SKM-1 (cell line): ENCODE measurements at regions not wholly inside any gene's neighbourhood (a gene's known extent, or its start where the extent isn't known, plus 50 kb on each side); places are given as distances from the start of the nearest gene placed in this dataset.

Source experiments
- DNase-seq: peaks from one replicate; lab custom pipeline; 2025; ENCODE audit not compliant: unreplicated experiment; lab: John Stamatoyannopoulos, UW

DNA sequence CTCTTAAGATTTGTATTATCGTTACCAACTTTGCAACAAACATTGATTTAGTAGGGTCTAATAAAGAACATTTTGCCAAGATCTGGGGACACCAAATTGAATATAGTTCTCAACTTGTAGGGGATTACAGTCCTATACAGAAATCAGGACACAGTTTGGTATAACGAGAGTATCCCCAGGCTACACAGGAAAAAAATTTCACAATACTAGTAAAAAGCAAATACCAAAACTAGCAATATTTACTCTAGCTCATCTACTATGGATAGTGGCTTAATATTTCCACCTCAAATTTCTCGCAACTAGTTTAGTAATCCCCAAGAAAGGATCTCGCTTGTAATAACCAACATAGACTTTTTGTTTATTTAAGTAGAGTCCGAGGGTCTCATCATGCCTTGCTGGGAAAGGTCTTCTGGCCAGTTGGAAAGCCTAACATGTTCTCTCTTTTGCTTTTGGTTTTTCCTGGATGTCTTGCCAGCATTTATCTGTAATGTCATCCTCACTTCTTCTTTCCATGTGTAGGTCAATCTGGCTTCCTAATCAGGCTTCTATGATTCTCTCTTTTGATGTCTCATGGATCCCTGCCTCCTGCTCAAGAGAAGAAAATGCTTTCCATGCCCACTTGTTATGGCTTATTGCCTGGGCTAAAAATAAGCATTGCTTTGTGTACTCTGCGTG, 104.7 kb upstream of the KCNK2 start:
- DNase-seq = no peak

DNA sequence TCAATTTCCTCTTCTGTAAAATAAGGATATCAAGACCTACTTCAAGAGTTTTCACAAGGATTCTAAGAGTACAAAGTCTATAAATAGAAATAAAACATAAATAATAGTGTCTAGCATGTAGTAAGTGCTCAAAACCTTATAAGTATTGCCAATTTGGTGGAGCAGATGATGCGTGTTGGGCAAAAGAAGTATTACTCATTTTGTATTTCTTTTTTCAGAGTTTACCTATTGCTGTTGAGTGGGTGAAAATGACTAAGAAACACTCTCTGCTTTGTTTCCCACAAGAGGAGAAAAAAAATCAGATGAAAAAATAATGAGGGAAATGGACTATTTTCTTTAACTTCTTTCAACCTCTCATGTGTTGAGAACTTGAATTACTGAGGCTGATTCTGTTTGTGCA, 103.3 kb upstream of the KCNK2 start:
- no peak for DNase-seq

DNA sequence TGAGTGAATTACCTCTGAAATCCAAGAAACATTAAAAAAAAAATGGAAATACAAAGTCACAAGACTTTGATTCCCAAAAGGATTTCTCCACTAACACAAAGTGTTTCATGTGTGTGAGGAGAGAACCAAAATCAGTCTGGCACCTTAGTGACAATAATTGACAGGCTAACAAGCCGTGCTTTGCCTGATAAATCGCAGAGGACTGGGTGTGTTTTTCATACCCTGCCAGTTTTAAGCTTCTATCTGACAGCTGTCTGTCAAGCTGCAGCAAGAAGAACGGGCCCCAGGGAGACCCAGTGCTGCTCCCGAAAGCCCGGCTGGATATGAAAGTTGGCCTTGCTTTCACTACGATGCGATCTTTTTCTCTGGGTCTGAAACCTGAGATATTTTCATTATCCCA, 101.6 kb upstream of the KCNK2 start:
- no peak for DNase-seq

DNA sequence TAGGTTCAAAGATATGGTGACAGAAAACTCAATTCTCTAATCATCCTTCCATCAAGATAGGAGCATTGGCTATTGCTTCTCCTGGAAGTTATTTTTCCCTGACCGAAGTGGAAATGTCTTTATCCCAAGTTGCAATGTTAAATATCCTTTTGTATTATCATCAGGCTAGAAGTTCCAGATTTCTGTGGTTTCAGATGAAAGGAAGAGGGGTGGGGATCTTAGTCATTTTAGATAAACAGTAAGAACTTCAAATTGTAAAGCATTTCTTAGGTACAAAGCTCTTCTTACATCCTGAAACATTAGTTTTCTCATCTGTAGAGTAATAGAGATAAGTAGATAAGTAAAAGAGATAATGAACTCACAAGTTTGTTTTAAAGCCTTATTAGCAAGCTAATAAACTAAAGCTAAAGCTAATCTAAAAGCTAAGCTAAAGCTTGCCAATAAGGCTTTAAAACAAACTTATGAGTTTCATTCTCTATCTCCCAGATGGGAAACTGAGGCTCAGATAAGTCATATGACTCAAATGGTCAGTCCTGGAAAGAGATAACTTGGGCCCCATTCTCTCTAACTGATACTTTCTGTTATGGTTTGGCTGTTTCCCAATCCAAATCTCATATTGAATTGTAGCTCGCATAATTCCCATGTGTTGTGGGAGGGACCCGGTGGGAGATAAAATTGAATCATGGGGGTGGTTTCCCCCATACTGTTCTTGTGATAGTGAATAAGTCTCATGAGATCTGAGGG, 99.2 kb upstream of the KCNK2 start:
- DNase-seq = no peak

DNA sequence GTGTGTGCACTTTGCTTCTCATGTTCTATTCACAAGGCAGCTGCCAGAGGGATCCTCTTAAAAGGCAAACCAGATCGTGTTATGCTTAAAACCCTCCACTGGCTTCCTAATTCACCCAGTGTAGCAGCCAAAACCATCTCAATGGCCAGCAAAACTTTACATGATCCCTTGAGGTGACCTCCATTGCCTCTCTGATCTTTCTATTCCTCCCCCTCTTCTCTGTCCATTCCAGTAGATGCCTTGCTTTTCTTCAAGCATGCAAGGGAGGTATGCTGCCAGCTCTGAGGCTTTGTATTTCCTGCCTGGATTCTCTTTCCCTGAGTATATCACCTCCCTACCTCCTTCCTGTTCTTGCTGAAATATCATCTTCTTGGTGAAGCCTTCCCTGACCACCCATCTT, 93.2 kb upstream of the KCNK2 start:
- DNase-seq = no peak

DNA sequence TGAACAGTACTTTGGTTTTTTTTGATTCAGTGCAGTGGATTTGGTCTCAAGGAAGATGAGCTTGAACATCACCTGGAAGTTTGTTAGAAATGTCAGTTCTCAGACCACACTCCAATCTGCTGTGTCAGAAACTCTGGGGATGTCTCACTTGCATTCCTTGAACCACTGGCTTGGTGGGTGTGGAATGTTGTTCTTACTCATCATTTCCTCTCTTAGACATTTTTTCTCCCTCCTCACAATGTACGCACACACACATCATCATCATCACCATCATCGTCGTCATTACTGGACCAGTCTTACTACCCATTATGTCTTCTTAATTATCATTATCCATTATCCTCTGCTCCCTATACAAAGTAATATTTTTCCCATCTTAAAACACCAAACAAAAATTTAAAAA, 91.9 kb upstream of the KCNK2 start:
- no peak for DNase-seq

DNA sequence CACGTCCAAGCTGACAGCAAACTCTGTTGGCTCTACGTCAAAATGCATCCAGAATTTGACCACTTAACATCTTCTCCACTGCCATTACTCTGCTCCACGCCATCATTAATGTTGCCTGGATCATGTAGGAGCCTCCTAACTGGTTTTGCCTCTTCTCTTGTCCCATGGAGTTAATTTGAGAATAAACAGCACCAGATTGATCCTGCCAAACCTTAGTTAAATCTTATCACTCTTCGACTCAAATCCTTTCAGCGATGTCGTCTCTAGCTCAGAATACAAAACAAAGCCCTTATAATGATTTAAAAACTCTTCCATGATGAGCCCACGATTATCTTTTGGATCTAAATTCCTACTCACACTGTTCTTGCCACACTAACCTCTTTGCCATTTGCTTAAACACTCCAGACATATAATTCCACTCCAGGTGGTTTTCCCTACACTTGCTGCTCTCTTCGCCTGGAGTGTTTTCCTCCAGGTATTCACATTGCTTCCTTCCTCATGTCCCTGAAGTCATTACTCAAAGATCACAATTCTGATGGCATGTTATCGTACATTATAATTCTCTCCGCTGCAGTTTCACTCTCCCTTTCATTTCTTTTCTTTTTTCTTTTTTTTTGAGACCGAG, 90.7 kb upstream of the KCNK2 start:
- DNase-seq = no peak

DNA sequence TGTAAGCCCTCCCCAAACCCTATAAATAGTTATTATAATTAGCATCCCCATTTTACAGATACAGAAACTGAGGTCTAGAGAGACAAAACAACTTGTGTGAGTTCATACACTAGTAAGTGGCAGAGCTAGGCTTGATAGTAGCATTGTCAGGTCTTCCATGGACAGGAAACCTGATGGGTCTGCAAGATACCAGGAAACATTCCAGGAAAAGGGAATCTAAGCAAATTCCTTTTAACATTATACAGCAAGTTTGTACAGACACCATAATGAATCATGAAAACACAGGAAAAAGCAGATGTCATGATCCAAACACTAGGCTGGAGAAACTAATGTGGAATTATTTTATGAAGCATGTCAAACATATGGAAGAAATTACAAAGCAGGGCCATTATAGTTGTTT, 89.1 kb upstream of the KCNK2 start:
- DNase-seq = no peak

DNA sequence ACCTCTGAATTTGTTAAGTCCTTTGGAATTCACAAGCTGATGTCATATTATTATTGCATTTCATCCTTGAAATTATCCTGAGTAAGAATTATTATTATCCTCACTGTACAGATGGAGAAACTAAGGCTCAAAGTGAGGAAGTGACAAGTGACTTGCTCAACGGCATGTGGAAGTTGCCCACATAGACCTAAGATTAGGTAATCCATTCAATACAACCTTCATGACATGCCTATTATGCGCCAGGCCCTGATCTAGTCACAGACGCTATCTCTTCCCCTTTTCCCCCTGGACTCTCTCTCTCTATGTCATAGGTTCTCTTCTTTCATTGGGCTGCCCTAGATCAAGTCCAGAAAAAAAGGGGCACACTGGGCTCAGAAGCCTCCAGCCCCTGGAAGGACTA, 84.9 kb upstream of the KCNK2 start:
- peak; percentile 64 for DNase-seq

DNA sequence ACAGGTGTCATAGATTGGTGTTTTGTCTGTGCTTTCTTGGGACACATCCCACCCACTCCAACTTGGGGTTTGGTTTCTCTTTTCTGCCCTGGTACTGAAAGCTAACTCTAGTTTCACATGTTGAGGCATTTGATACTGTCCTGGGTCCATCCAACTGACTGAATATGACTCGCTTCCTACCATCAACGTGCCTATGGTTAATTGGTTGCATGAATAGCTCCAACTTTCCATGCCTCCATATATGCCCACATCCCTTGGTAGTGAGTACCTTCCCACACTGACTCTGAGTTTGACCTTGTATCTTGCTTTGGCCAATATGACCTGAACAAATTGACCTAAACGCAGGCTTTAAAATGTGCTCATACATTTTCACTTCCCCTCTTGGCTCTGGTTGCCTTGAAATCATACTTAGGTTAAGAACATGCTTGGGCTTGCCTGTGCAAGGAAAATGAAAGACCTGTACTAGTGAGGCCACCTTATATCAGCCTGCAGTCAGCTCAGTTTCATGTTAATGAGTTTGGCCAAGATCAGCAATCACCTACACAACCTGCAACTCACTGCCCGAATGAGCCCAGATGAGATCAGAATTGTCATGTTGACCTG, 81.0 kb upstream of the KCNK2 start:
- DNase-seq = no peak

DNA sequence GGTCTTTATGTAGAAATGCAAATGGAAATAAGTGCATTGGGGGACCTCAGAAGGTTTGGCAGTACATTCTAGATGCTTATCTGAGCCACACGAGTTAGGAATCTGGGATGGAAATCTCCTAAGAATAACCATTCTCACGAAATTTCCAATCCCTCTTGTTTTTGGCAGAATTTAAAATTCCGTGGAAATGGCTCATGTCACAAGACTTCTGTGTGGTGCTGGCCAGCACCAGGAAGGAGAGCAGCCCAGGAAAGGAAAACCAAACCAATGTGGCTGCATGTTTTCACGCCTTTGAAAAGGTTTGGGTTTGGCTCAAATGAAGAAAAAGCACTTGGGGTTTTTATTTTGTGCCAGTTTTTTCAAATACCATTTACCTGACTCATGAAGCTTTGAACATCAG, 80.1 kb upstream of the KCNK2 start:
- DNase-seq = no peak

DNA sequence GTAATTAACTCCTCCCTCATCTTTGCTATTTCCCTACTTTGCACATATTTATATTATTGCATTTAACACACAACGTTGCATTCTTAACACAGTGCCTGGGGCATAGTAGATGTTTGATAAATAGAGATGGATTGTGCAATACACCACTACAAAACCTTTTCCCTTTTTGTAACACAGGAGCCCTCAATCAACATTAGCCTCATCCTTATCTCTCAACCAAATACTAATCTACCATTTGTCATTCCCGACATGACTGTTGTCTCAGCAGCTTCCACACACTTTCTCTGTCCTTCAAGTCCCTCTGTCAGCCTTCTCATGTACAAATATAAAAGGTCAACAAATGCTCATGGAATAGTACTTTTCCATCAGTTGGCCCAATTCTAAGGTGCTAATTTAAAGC, 78.9 kb upstream of the KCNK2 start:
- DNase-seq = no peak

DNA sequence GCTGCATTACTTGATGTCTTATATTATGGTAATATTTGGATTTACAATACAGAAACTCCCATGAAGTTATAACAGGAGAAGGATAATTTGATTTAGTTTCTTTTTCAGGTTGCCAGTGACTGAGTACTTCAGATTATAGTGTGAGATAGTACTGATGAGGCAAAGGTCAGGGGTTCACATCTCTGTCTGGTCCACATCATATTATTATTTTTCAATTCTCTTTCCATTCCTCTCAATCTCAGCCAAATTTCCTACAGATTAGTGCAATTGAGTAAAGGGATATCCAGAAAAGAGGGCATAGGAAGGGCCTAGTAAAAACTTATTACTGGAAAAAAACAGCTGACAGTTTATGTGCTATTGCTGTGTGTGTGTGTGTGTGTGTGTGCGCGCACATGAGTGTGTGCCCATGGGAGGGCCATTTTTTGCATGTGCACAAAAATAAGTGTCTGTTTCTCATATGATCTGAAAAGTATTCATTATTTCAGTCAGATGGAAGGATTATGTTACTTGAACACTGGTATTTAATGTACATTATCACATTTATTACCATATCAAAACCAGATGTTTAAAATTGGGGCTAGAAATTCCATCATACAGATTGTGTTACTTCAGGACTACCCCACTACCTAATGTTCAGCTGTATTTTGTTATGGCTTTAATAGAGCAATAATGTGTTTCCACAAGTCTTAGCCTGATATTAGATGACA, 78.3 kb upstream of the KCNK2 start:
- DNase-seq = no peak

DNA sequence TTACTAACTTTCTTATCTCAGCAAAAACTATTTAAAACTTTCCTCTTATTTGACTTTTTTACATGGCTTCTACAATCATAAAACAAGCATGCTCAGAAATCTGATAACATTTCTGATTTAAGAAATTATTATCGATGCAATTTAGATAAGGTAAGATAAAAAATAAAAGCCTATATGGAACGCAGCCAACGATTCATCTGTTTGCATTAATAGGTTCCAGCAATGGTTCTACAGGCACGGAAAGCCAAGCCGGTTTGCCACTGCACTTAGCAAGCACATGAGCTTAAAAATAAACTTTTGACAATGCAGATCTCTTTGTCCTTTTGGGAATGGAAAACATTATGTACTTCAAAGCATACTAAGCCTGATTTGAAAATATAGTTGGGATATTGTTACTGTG, 77.5 kb upstream of the KCNK2 start:
- DNase-seq = no peak

DNA sequence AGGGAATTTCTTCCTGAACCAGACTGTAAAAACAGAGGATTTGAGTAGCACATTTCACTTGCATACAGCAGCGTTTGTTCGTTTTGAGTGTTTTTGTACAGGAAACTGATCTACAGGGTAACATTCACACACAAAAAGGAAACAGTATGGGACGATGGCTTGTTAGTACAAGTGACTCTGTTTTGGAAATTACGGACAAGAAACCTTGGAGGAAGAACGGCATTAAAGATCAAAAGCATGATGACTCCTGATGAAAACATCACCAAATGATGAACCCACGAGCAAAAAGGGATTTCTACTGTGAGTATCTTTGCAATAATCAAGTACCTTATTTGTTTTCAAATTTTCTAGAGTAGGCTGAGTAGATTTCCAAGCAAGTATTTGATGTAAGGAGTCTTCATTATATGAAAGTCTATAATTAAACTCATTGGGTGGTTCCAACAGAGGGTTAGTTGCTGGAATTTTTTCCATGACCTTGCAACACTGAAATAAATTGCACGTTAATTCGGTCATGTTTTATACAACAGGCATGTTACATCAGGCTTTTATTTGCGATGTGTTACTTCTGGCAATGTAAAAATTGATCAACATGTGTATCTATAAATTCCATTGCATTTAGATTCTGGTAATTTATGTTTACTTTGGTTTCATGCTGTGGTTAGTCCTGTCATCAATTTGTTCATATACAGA, 76.7 kb upstream of the KCNK2 start:
- DNase-seq = no peak

DNA sequence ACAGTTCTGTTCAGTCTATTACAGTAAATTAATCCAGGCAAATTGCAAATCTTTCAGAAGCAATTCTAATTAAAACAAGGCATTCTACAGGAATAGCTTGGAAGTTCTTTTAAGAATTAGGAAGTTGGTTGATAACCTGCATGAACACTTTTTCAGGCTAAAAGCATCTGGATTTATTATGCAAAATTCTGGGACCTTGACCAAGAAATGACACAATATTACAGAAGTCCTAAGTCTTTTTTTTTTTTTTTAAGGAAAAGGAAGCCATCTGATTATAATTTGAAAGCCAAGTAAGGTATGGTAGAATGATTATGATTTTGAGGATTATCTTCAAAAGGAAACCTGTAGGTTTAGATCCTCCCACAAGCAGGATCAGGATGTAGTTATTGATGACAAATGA, 74.7 kb upstream of the KCNK2 start:
- DNase-seq = no peak

DNA sequence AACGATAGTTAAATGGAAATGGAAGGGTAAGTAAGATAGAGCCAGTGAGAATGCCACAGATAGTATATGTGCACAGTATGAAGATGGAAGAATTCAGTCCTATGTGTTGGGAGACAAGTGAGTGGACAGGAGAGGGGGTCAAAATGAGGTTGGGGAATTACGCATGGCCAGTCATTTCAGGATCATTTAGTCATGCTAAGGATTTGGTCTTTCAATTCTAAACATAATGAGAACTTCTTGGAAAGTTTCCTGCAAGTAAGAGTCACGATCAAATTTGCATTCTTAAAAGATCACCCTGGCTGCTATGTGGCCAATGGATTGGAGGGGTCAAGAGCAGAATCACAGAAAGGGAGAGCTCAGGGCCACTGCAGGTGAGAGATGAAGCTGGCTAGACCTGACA, 64.0 kb upstream of the KCNK2 start:
- no peak for DNase-seq

DNA sequence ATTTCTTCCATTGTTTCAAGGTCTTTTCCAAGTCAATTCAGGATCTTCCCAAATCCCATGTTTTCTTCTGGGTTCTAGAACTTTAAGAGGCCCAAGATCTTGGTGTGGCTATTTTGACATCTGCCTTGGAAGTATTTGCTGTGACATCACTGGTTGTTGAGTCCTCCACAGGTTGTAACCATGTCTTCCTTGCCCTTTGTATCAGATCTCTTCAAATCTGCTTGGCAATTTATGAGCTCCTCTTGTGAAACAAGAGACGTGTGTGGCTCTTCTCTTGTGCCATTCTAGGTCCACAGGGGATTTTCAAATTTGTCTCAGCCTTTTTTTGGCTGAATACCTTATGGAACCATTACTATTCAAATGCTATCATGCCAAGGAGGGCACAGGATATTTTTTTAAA, 60.3 kb upstream of the KCNK2 start:
- no peak for DNase-seq

DNA sequence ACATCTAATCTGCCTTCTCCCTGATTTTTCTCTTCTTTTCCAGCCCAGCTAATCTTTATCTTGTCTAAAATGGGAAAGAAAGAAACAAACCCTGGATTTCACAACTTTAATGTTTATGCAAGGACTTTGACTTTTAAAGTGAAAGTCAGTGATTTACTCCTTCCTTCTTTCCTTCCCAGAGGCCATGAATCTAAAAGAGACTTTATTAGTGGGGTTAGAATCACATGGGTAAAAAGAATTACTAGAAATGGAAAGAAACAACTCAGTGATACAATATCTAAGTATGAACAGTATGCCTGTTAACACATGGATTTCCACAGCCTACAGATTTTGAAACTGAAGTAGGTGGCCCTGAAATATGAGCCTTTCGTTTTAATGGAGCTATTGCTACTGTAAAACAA, 59.8 kb upstream of the KCNK2 start:
- no peak for DNase-seq

DNA sequence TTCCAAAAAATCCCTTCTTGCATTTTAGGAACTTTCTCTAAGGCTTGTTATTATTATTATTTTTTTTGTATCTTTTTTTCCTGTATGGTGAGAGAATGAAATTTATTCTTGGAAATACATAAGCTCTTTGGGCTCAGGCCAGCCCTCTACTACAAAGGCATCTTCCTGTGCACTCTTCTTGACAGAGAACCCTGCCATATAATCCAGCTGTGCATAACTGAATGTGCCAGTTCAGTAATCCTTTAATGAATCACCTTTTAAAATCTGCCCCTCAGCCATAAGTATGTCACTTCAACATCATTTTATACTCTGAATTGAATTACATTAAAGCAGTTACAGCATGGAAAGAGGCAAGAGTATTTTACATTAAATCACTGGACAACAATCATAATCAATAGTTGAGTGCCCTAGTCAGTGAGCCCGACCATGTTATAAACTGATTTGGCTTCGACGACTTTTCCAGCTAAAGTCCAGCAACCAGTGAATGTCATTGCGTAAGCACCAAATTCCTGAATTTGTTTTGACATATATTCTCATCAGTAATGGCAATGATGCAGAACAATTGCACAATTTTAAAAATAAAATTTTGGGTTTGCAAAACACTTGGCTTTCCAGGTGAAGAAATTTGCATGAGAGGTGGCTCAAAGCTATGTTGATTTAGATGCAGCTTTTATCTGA, 59.2 kb upstream of the KCNK2 start:
- DNase-seq = no peak
